C4-2B (cell line): ENCODE measurements at regions not wholly inside any gene's neighbourhood (a gene's known extent, or its start where the extent isn't known, plus 50 kb on each side); places are given as distances from the start of the nearest gene placed in this dataset.
"Not testable (repeated sequence)": the region's sequence is repeated elsewhere in the genome, so short reads cannot be mapped to it uniquely, and the experiment has no call there.

Experiments
- CTCF ChIP-seq: fragments of 450-650 bp; conservative IDR thresholded peaks from 2 replicates; pipeline ENCODE4 v1.5.1; 2017; ENCODE audit warnings: mild to moderate bottlenecking
- ZFX ChIP-seq: fragments of 450-650 bp; IDR thresholded peaks from 2 replicates; pipeline ENCODE4 v1.6.1; 2017

GRCh38 chr17:45558821-45559220 lies 68.3 kb upstream of the PLEKHM1 start:
- TF ChIP-seq CTCF, ZFX: not testable (repeated sequence)
